Activated CD4-positive, alpha-beta T cell treated with anti-CD3 and anti-CD28 coated beads, Interleukin-2, amount 10 ng/mL, durations not matched to agents 24 days and 14 days (primary cell): ENCODE measurements at regions not wholly inside any gene's neighbourhood (a gene's known extent, or its start where the extent isn't known, plus 50 kb on each side); places are given as distances from the start of the nearest gene placed in this dataset.
"Not testable (repeated sequence)": the region's sequence is repeated elsewhere in the genome, so short reads cannot be mapped to it uniquely, and the experiment has no call there.

Experiments used
- DNase-seq: peaks from one replicate; pipeline ENCODE4 v3.0.0; 2022
- H3K27ac Mint-ChIP-seq: one replicate; pipeline ENCODE4 v1.8.0; 2022; ENCODE audit warnings: mild to moderate bottlenecking, mixed read lengths
- H3K27me3 Mint-ChIP-seq: one replicate; pipeline ENCODE4 v1.8.0; 2022; ENCODE audit warnings: mixed read lengths
- H3K36me3 Mint-ChIP-seq: one replicate; pipeline ENCODE4 v1.8.0; 2022; ENCODE audit warnings: low read depth, mild to moderate bottlenecking, mixed read lengths
- H3K4me1 Mint-ChIP-seq: one replicate; pipeline ENCODE4 v1.8.0; 2021; ENCODE audit warnings: mixed read lengths
- H3K4me3 Mint-ChIP-seq: one replicate; pipeline ENCODE4 v1.8.0; 2022; ENCODE audit warnings: mild to moderate bottlenecking, moderate library complexity, mixed read lengths
- H3K9me3 Mint-ChIP-seq: one replicate; pipeline ENCODE4 v1.8.0; 2021; ENCODE audit warnings: mixed read lengths
- intact Hi-C: fragments of 100-400 bp; cut with micrococcal nuclease; formaldehyde crosslinking; loops from one replicate; pipeline ENCODE4 v1.15.1; 2023

DNA sequence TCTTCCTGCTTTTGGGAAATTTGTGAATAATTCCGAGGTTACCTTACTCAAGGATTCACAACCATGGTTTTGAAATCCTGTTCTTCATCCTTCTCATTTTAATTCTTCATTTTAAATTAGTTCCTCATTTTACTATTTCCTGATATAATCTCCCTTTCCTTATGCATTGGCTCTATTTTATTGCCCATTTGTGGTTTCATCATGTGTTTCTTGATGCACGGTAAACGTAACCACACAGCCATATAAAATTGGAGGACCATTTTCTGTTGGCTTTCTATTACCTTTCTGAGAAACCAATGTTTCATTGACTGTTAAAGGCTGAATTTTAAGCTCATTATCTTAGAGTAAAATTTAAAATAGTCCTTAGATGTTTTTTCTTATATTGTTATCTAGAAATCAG lies 100.3 kb upstream of the NDST4 start:
- Mint-ChIP-seq H3K4me1 (no peaks in the 10 kb centered on the region), H3K36me3 (no peaks in the 10 kb centered on the region), H3K9me3 (peaks cover 4% of the 10 kb centered on the region), H3K27ac (no peak overlapping the region), H3K27me3 (no peaks in the 10 kb centered on the region), H3K4me3 (no peak overlapping the region)
- intact Hi-C loops: no loop called here
- DNase-seq: no peak

DNA sequence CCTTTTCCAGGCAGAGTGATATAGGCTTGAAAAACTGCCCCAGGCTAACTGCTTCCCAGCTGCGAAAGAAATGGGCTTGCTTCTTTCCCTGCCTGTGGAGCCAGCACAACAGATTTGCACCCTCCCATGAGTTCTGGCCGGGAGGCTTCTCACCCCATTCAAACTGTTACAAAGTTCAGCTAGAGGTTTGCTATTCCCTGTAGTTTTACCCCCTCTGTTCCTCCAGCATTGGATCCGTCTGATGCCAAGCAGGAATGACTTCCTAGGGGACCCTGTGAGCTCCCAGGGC lies 87.6 kb upstream of the NDST4 start:
- Mint-ChIP-seq H3K9me3 (no peaks in the 10 kb centered on the region), H3K4me3 (no peak overlapping the region), H3K4me1 (no peaks in the 10 kb centered on the region), H3K27me3 (no peaks in the 10 kb centered on the region), H3K36me3 (no peaks in the 10 kb centered on the region), H3K27ac (no peak overlapping the region)
- intact Hi-C loops: no loop called here
- no peak for DNase-seq

DNA sequence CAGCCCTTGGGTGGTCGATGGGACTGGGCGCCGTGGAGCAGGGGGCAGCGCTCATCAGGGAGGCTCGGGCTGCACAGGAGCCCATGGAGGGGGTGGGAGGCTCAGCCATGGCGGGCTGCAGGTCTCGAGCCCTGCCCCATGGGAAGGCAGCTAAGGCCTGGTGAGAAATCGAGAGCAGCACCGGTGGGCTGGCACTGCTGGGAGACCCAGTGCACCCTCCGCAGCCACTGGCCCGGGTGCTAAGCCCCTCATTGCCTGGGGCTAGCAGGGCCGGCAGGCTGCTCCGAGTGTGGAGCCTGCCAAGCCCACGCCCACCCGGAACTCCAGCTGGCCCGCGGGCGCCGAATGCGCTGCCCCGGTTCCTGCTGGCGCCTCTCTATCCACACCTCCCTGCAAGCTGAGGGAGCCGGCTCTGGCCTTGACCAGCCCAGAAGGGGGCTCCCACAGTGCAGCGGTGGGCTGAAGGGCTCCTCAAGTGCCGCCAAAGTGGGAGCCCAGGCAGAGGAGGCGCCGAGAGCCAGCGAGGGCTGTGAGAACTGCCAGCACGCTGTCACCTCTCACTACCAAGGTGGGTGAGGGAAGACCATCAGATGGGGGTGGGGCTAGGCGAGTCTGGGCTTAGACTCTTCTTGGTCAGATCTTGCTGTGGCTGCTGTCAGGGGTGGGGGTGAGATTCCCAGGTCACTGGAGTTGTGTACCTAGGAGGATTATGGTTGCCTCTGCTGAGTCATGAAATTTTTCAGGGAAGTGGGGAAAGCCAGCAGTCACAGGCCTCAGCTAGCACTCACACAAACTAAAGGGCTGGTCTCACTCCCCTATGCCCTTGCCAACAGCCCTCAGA lies 87.0 kb upstream of the NDST4 start:
- intact Hi-C loops, H3K27me3 Mint-ChIP-seq, DNase-seq, H3K27ac Mint-ChIP-seq, H3K4me3 Mint-ChIP-seq, H3K36me3 Mint-ChIP-seq, H3K4me1 Mint-ChIP-seq, H3K9me3 Mint-ChIP-seq: not testable (repeated sequence)

DNA sequence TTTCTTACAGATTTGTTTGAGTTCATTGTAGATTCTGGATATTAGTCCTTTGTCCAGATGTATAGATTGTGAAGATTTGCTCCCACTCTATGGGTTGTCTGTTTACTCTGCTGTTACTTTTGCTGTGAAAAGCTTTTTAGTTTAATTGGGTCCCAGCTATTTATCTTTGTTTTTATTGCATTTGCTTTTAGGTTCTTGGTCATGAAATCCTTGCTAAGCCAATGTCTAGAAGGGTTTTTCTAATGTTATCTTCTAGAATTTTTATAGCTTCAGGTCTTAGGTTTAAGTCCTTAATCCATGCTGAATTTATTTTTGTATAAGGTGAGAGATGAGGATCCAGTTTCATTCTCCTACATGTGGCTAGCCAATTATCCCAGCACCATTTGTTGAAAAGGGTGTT lies 81.2 kb upstream of the NDST4 start:
- H3K4me3 Mint-ChIP-seq, intact Hi-C loops, H3K36me3 Mint-ChIP-seq, H3K9me3 Mint-ChIP-seq, DNase-seq, H3K4me1 Mint-ChIP-seq, H3K27ac Mint-ChIP-seq, H3K27me3 Mint-ChIP-seq: not testable (repeated sequence)

DNA sequence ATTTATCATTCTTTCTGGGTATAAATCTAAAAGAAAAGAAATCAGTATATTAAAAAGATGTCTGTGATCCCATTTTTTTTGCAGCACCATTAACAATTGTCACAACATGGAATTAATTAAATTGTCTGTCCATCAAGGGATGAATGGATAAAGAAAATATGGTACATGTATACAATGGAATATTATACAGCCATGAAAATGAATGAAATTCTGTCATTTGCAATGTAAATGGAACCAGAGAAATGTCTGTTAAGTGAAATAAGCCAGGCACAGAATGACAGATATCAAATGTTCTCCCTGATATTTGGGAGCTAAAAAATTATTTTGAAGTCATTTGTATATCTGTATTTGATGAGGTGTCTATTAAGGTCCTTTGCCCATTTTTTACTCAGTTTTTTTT lies 77.1 kb upstream of the NDST4 start:
- Mint-ChIP-seq H3K4me3 (no peak overlapping the region), H3K4me1 (no peaks in the 10 kb centered on the region), H3K9me3 (no peaks in the 10 kb centered on the region), H3K27ac (no peak overlapping the region), H3K36me3 (no peaks in the 10 kb centered on the region), H3K27me3 (no peaks in the 10 kb centered on the region)
- DNase-seq: no peak
- intact Hi-C loops: no loop called here

DNA sequence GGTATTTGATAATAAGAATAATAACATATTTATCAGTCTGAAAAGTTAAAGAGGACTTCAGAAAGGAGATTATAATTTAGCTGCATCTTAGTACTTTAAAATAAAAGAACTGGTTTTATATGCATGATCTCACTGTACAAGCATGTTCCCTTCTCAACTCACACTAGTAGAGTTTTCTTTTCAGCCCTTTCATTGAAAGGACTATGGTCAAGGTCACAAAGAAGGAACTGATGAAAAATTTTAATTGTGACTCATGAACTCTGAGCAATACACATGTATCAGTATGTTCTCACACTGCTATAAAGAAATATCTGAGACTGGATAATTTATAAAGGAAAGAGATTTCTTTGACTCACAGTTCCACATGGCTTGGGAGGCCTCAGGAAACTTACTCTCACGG lies 73.7 kb upstream of the NDST4 start:
- DNase-seq: no peak
- H3K9me3 Mint-ChIP-seq: no peaks in the 10 kb centered on the region
- peaks cover 2% of the 10 kb centered on the region for H3K4me1 Mint-ChIP-seq
- intact Hi-C loops: no loop called here
- H3K4me3 Mint-ChIP-seq: no peak overlapping the region
- H3K27me3 Mint-ChIP-seq: no peaks in the 10 kb centered on the region
- H3K36me3 Mint-ChIP-seq: no peaks in the 10 kb centered on the region
- no peak overlapping the region for H3K27ac Mint-ChIP-seq

DNA sequence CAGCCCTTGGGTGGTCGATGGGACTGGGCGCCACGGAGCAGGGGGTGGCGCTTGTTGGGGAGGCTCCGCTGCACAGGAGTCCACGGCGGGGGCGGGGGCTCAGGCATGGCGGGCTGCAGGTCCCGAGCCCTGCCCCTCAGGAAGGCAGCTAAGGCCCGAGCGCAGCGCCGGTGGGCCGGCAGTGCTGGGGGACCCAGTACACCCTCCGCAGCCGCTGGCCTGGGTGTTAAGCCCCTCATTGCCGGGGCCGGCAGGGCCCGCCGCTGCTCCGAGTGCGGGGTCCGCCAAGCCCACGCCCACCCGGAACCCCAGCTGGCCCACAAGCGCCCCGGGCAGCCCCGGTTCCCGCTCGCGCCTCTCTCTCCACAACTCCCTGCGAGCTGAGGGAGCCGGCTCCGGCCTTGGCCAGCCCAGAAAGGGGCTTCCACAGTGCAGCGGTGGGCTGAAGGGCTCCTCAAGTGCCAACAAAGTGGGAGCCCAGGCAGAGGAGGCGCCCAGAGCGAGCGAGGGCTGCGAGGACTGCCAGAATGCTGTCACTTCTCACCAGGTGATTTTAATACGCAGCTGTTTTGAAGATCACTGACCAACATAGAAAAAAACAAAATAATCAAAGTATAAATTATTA lies 66.1 kb upstream of the NDST4 start:
- H3K4me3 Mint-ChIP-seq, DNase-seq, H3K27ac Mint-ChIP-seq, H3K4me1 Mint-ChIP-seq, H3K9me3 Mint-ChIP-seq, H3K27me3 Mint-ChIP-seq, H3K36me3 Mint-ChIP-seq, intact Hi-C loops: not testable (repeated sequence)

DNA sequence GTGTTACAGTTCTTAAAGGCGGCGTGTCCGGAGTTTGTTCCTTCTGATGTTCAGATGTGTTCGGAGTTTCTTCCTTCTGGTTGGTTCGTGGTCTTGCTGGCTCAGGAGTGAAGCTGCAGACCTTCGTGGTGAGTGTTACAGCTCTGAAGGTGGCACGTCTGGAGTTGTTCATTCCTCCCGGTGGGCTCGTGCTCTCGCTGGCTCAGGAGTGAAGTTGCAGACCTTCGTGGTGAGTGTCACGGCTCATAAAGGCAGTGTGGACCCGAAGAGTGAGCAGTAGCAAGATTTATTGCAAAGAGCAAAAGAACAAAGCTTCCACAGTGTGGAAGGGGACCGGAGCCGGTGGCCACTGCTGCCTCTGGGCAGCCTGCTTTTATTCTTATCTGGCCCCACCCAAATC lies 65.3 kb upstream of the NDST4 start:
- H3K4me1 Mint-ChIP-seq, H3K4me3 Mint-ChIP-seq, DNase-seq, H3K27ac Mint-ChIP-seq, H3K9me3 Mint-ChIP-seq, intact Hi-C loops, H3K27me3 Mint-ChIP-seq, H3K36me3 Mint-ChIP-seq: not testable (repeated sequence)

DNA sequence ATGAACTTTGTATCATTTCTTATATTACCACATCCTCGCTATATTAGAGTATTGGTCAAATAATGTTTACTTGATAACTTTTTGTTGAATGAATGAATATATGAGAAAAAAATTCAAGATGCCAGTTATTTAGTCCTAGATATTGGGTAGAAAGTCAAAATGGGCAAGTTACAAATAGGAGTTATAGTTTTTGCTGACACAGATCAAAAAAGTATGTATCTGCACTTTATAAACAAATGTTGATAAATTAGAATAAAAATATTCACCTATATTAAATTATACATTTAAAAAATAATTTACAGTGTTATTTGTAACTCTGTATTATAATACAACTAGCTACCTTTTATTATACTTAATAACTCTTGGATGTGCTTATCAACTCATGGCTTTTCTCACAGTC lies 57.8 kb upstream of the NDST4 start:
- intact Hi-C loops: no loop called here
- no peak for DNase-seq
- no peaks in the 10 kb centered on the region for H3K36me3 Mint-ChIP-seq
- H3K4me1 Mint-ChIP-seq: no peaks in the 10 kb centered on the region
- no peaks in the 10 kb centered on the region for H3K27me3 Mint-ChIP-seq
- no peak overlapping the region for H3K27ac Mint-ChIP-seq
- H3K4me3 Mint-ChIP-seq: no peak overlapping the region
- no peaks in the 10 kb centered on the region for H3K9me3 Mint-ChIP-seq

DNA sequence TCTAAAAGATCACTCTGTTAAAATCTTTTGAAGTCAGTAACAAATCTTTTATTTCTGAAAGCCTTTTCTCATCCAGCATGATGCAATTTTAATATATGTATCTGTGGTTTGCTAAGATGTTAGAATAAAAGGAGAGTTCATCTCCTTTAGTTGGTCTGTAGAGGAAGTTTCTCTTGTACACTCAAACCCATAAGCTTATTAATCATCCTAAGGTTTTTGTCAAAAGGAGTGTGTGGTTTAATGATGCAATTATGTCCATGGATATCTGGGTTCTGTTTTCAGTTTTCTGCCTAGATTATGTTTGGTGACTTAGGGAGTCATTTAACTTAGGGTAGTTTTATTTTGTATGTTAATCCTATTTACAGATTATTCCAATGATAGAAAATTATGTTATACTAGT lies 52.1 kb upstream of the NDST4 start:
- no peaks in the 10 kb centered on the region for H3K27me3 Mint-ChIP-seq
- no peaks in the 10 kb centered on the region for H3K4me1 Mint-ChIP-seq
- no peak overlapping the region for H3K27ac Mint-ChIP-seq
- H3K9me3 Mint-ChIP-seq: no peaks in the 10 kb centered on the region
- no peak overlapping the region for H3K4me3 Mint-ChIP-seq
- H3K36me3 Mint-ChIP-seq: no peaks in the 10 kb centered on the region
- intact Hi-C loops: no loop called here
- no peak for DNase-seq
